Cardiac fibroblast (primary cell): ENCODE measurements at regions not wholly inside any gene's neighbourhood (a gene's known extent, or its start where the extent isn't known, plus 50 kb on each side); places are given as distances from the start of the nearest gene placed in this dataset.

Experiments
- DNase-seq, 2 donors: peaks; one replicate each; pipeline versions ENCODE4 v3.0.0 to v3.0.0-alpha.2; 2010; ENCODE audit warnings: low read depth in 2 of 2
- H3K4me3 ChIP-seq, 2 donors: replicated peaks in 1 of 2; 1 replicate in 1 of 2; 2 replicates in 1 of 2; pipeline ENCODE4 v1.5.1; 2011; ENCODE audit warnings: low read depth in 2 of 2, low read length in 2 of 2, mild to moderate bottlenecking in 2 of 2, moderate library complexity in 1 of 2
- TF ChIP-seq, protein P1 (sequence below): IDR thresholded peaks from one replicate; pipeline ENCODE4 v1.5.1; 2011; ENCODE audit warnings: low read depth, mild to moderate bottlenecking, low read length, inconsistent platforms

DNA sequence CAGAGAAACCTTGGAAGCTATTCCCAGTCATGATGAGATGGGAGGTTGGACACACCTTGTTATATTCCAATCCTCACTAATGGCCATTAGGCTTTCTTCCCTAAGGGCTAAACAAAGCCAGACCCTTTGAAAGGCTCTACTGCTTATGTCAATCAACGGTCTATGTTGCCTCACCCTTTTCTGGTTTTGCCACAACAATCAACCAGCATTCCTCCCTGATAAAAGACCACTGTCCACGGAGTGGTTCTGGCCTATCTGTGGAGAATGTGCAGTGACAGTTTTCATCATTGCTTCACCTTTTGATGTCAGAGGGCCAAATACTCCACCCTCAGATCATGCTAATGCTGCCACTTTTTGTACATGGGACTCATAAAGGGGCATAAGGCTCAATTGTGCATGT is 913.4 kb downstream of the RPA4 start:
- TF ChIP-seq, protein P1, sequence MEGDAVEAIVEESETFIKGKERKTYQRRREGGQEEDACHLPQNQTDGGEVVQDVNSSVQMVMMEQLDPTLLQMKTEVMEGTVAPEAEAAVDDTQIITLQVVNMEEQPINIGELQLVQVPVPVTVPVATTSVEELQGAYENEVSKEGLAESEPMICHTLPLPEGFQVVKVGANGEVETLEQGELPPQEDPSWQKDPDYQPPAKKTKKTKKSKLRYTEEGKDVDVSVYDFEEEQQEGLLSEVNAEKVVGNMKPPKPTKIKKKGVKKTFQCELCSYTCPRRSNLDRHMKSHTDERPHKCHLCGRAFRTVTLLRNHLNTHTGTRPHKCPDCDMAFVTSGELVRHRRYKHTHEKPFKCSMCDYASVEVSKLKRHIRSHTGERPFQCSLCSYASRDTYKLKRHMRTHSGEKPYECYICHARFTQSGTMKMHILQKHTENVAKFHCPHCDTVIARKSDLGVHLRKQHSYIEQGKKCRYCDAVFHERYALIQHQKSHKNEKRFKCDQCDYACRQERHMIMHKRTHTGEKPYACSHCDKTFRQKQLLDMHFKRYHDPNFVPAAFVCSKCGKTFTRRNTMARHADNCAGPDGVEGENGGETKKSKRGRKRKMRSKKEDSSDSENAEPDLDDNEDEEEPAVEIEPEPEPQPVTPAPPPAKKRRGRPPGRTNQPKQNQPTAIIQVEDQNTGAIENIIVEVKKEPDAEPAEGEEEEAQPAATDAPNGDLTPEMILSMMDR: no peak
- H3K4me3 ChIP-seq: no peak overlapping the region
- no peak for DNase-seq

DNA sequence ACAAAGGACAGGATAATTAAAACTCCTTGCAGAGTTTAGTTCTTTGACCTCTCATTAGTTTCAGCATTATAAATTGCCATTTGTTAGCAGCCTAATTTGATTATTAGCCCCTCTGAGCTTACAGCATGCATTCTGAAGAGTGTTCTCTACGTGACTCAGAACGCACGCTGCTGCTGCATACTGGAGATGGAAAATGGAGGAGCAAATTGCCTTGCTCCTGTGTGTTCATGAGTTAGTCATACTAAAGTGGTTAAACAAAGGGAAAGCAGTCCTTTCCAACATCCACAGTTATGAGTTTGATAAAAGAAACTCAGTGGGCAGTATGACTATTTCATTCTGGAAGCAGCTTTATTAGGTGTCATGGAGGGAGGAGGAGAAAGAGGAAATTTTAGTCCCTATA is 922.5 kb downstream of the RPA4 start:
- DNase-seq: no peak
- TF ChIP-seq, protein P1: no peak
- H3K4me3 ChIP-seq: no peak overlapping the region

DNA sequence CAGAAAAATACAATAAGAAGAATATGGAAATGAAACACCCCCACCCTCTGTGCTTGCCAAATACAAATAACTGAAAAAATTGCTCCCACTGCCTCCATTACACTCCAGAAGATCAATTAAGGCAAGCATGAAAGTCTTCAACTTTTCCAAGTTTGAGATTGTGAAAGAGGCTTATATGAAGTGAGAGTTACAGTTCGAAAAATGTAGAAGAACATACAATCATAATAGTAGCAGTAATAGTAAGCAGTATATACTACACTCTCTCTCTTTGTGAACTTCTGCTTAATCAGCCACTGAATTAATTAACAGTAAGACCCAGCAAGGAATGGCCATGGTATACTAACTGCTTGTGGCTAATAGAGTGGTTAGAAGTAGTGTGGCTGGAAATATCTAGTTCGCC is 923.2 kb downstream of the RPA4 start:
- H3K4me3 ChIP-seq: no peak overlapping the region
- TF ChIP-seq, protein P1: no peak
- no peak for DNase-seq

DNA sequence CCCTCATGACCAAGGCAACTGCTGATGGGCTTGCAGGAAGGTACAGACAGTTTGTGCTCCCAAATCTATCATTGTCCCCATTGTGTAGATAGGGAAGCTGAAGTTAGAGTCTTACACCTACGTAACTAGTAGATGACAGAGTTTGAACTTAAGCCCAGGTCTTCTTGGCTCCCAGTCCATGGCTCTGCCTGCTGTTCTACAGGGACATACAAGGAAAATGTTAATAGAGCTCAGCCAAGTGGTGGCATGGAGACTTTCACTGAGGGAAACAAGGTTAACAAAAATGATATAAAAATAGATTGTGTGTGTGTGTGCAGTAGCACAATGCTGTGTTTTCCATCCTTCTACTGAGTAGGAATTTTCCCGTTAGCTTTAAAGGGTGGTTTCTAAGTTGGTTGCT is 936.5 kb downstream of the RPA4 start:
- no peak overlapping the region for H3K4me3 ChIP-seq
- TF ChIP-seq, protein P1: no peak
- no peak for DNase-seq

DNA sequence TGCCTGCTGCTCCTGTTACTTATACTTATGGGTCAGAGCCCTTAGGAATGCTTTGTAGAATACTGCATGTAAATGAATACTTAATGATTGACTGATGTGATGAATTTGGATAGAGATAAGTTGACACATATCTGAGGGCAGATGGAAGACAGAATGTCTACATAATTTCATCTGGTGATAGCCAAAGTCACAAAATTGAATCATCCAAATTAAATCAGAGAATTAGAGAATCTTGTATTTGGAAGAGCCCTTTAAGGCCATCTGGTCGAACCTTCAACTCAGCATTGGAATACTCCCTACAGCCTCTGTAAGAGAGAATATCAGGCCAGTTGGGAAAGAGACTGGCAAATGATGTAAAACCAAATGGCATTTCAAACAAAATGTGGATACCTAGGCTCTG is 944.8 kb downstream of the RPA4 start:
- TF ChIP-seq, protein P1: no peak
- no peak overlapping the region for H3K4me3 ChIP-seq
- no peak for DNase-seq

DNA sequence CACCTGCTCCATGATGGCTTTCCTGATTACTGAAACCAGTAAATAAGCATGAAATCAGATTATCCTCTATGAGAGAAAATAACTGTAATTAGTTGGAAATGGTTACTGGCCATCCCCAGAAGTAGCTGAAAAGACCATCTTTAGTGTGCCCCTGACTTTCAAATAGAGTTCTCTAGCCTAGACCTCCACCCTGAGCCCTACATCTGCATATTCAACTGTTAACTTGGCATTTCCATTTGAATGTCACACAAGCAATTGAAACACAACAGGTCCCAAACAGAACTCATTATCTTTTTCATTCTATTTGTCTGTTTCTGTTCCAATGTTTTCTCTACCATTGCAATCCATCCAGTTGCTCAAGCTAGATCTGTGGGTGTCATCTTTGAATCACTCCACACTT is 952.3 kb downstream of the RPA4 start:
- no peak for DNase-seq
- TF ChIP-seq, protein P1: no peak

DNA sequence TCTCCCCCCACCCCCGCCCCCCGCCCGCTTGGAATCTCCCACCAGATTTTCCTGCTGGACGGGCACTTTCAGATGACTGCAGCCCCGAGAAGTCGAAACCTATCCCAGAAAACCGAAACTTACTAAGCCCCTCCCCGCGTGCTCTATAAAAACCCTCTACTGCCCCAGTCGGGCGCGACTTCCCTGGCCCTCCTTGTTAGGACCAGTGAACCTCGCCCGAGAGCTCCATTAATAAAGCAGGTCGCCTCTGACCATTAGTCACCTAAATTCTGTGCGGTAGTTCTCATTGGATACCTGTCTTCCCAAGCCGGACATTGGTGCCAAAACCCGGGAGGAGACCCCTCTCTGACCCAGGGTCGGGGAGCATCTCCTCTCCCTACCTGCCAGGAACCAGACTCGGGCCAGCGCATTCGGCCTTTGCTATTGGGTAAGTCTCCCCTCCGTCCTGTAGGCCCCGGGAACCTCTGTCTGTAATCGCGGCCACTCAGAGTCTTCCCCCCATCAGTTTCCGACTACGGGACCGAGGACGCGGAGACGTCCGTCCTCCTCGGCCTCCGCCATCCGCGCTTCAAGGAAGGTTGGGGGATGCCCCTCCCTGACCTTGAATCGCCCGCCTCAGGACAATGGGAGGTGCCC is 958.0 kb downstream of the RPA4 start:
- no peak overlapping the region for H3K4me3 ChIP-seq
- TF ChIP-seq, protein P1: no peak
- DNase-seq: no peak

More for the DNA sequence above, 952.3 kb downstream of the RPA4 start:
- no peak overlapping the region for H3K4me3 ChIP-seq
